Mucosa of gallbladder (tissue), 1 donor: ENCODE measurements at regions not wholly inside any gene's neighbourhood (a gene's known extent, or its start where the extent isn't known, plus 50 kb on each side); places are given as distances from the start of the nearest gene placed in this dataset.

Experiments
- DNase-seq: peaks from one replicate; pipeline ENCODE4 v3.0.0-alpha.2; 2020; ENCODE audit warnings: low spot score
- donor health status: DM: no; HTN: no; CAD: no.

DNA sequence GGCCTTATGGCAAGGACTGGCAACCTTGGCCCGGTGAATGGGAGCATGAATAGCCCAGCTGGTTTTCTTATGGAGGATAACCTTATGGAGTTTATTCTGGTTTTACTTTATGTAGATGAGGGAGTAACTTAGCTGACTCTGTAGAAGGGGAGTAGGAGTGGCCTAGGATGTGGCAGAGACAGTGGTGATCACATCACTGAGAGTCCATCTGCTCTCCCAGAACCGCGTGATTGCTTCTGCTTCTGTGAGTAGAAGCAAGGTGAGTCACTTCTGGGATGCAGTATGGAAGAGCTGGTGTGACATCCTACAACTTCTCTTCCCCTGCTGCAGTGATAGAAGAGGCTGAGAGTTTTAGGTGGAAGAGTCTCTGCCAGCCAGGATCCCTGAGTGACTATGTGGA lies 129.2 kb downstream of the RPS24 start:
- DNase-seq = no peak

DNA sequence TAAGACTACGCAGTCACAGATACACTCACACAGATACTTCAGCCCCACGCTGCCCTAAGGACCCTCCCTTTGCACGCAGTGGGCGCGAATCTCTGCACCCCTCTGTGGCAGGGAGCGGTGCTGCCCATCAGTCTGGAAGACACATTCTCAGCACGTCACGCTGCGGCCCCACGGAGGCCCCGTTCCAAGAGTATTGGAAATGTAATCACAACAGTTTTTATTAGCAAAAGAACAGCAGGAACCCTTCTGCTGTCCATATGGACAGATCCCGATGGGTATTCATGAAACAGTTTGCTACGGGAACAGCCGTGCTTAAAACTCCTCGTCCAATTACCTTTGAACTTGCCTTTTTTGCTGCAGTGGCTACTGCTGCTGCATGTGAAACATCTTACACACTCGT lies 131.0 kb downstream of the RPS24 start:
- no peak for DNase-seq

DNA sequence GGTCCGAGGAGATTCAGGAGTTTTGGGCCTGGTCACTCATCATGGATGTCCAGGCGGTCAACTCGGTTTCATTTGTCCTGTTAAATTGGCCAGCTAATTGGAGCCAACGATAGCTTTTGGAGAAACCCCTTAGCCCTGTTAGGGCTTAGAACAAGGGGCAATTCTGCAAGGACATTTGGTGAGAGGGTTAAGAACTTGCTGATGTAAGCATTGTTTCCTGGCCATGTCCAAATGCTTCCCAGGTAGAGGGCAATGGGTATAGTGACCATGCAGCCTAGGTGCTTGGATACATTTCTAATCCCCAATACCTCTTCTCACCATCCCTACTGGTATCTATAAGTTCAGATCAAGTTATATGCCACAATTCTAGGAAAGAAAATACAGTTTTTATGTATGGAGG lies 131.5 kb downstream of the RPS24 start:
- no peak for DNase-seq

DNA sequence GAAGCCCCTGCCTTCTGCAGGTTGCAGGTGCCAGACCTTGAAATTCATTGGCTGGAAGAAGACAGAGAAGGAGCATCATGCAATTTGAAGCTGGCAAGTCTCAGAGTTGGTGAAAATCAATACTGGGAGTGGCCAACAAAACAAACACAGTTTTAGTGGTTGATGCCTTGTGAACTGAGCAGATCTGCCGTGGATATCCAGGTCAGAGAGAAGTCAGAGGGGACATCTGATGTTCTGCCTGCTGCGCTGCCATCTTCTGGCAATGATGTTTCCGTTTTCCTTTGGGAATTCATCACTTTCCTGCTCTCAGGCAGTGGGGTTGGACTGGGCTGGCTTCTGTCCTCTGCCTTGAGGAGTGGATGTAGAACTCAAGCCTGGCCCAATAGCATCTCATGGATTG lies 132.0 kb downstream of the RPS24 start:
- DNase-seq = no peak

DNA sequence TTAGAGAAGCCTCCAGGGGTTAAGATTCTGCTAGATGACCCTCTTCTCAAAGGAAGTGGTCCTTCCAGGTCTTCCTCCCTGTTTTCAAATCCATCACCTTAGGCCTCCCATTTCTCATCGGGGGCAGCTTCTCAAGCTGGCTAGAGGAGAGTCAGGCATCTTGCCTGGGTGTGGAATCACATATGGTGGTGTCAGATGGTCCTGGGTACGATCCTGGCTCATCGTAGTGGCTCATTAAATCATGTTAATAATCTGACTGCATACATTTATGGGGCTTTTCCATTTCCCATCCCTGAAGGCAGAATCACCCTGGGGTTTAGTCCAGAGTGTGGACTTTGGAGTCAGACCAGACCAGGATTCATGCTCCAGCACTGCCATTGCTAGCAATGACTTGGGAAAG lies 132.6 kb downstream of the RPS24 start:
- DNase-seq = no peak

DNA sequence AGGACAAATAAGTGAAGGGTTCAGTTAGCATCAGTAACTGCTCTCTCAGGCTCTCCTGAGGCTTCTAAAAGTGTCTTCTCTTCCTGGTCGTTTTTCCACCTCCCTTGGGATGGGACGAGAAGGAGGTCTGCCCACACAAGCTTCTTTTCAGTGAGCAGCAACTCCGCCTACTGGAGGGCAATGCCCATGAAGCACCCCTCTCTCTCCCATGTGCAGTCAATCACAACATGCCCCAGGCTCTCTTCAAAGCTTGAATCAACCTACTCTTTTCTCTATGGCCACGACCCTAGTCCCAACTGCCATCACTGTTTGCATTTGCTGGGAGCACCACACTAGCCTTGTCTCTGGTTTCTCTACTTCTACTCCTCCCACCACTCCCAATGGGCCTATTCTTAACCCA lies 135.6 kb downstream of the RPS24 start:
- DNase-seq = no peak

DNA sequence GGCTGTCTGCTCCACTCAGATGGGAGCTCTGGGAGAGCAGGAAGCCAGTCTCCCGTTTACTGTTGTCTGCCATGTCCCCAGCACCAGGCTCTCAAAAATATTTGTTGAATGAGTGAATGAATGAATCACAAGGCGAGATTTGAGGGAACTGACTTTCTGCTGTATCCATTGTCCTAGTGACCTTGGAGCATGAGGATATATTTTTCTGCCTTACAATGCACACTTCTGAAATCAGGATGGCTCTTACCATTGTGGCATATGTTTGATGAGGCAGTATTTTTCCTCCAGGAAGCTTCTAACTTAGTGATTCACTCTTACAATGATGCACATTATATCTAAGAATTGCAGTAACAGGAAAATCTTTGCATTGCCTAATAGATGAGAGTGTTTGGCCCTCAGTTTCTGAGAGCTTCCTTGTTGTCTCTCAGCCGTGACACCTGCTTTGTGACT lies 136.4 kb downstream of the RPS24 start:
- no peak for DNase-seq

DNA sequence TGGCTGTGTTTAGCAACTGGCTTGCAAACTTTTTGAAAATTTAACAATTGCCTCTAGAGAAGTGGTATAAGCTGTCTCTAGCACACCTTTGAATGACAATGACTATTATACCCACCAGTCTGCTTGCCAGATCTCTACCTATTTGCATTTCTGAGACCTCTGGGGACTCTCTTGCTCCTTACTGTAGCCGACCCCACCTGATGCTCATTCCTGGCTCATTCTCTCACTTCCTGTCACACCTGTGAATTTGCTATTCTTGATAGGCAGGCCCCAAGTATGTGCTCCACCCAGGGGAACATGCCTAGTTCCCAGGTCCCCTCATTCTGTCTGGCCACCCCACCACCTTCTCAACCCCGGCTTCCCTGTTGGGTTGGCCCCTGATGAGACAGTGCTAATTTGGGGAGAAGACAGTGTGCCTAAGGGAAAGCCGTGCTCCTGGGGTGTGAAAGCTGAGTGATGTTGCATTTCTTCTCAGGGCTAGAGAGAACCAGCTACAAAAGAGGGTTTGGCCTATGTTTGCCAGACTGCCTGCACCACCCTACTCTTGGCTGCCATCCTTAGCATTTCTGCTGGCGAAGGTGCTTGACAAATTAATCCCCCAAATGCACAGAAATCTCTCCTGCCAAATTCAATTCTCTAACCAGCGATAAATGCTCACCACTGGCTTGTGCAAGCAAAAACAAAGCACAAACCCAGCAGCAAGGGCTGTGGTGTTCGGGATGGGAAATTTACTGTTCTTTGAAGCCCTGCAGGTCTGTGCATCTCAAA lies 138.2 kb downstream of the RPS24 start:
- DNase-seq = no peak

DNA sequence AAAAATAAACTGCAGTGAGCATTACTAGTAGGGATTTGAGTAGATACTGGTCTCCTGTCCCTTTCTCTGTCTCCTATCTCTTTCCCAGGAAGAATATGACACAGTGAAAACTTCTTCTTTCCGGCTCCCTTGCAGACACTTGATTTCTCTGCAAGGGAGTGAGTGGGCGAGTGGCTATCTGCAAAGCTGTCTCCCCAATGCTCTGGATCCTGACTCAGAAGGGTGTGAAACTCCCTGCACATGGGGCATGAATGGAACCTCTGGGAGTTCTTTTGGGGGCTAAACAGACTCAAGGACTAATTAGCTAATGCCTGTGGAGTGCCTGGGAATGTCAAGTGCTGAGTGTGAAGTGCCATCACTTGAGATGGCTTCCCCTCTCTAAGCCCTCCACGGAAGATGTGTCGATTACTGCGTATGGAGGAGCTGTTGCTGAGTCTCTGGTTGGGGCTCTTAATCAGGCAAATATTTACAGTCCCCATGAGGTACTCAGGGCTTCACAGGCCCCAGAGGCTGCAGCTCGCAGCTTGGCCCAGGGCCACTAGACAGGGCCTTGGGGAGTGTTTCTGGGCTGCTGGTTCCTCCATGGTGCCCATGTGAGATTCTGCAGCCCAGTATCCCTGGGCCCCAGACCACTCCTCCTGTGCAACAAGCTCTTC lies 139.8 kb downstream of the RPS24 start:
- DNase-seq = no peak

DNA sequence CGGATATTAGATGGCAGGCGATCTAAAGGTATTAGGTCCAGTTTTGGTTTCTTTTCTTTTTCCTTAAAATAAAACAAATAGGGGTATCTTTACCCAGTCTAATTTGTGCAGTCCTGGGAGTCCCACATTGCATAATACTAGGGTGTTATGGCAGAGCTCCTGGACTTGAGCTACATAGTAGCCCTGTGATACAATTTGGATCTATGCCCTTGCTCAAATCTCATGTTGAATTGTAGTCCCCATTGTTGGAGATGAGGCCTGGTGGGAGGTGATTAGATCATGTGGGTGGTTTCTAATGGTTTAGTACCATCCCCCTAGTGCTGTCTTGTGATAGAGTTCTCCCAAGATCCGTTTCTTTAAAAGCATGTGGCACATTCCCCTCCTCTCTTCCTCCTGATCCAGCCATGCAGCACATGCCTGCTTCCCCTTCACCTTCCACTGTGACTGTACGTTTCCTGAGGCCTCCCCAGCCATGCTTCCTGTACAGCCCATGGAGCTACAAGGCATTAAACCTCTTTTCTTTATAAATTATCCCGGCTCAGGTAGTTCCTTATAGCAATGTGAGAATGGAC lies 141.9 kb downstream of the RPS24 start:
- no peak for DNase-seq

DNA sequence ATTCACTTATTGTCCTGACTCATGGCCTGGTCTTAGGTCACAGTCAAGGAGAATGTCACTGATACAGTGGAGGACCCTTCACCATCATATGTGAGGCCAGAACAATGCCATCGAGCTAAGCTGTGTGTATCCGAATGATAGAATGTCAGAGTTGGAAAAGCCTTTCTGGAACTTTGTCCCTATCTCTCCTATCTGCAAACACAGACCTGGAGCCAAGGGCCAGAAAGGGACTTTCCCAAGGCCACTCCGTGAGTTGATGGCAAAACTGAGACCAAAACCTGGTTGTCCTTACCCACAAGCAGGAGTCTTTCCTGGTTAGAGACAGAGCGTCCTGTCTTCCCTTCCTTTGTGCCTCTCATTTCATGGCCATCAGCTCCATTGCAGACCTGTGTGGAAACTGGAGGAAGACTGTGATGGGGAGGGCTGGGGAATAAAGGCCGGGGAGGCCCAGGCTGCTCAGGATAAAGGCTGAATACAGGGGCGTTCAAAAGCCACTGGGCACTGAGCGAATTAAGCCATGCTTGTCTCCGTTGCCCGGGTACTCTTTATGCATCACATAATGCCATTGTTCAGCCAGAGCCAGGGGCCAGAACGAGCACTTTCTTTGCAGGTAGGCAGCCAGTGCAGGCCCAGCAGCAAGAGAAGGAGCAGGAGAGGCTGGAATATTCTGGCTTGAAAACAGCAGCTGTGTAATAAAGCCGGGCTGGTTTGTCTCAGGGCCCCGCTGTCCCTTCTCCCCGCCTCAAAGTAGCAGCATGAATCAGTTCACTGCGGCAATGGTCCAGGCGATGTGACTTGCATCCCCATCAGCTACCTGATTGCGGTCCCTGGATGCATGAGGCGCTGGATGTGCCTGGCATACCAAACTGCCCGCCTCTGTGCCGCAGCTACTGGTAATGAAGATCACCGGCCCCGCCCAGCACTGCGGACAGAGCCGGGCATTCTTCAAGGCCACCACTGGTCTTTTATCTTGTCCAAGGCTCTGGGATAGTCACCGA lies 143.0 kb downstream of the RPS24 start:
- DNase-seq = no peak

DNA sequence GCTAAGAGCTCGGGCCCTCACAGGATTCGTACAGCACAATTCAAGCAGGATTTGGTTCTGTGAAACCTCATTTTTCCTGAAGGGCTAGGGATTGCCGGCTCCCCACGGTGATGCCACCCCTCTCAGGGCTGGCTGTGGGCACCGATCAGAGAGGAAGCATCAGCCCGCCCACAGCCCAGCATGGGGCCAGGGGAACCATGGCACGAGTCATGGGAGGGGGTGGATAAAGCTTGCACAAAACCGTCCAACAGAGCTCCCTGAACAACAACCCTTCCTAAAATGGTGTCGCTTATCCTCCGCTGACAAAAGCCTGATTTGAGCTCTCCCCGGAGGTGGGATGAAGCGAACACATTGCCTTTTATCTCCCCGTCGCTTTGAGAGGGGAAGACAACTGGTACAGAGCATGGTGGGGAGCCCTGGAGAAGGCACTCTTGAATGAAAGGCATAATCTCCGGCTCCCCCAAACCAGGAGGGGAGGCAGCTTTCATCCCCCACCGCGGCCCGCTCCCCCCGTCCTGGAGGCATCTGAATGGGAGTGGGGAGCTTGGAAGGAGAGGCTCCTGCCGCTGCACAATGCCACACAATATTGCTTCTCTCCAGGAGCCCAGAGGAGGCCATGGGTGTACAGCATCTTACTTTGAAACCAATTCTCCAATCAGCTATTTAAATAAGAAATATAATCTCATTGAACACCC lies 144.0 kb downstream of the RPS24 start:
- no peak for DNase-seq

DNA sequence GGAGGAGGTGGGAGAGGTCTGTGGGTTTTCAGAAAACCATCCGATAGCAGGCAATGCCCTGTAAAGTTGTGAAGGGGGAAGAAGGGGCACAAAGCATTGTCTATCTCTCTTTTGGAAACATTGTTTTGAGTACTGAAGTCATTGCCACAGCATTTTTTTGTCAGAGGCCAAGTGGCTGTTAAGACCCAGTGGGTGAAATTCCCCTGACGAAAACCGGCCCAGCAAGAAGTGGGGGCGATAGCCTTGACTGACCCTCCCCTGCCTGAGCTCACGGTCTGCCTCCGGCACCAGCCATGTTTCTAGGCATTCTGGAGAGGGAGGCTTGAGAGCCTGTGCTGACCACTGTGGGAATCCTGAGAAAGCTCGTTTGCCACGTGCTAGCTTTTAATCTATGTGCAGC lies 144.7 kb downstream of the RPS24 start:
- DNase-seq = no peak

DNA sequence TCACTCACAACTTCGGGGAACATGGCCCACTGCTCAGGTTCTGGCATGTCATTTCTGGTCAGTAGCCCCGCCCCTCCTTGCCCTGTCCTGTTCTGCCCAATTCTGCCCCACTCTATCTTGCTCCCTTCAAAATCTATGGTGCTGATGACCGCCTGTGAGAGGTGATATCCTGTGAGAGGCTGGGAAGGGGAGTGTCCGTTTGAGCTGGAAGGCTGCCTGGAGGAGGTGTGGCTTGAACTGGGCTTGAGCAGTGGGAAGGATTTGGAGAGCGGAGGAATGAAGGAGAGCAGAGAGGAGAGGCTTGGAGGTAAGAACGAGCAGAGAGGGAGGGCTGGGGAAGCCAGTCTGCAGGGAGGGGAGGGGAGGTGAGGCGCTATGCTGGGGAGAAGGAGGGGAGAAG lies 145.3 kb downstream of the RPS24 start:
- DNase-seq = no peak

DNA sequence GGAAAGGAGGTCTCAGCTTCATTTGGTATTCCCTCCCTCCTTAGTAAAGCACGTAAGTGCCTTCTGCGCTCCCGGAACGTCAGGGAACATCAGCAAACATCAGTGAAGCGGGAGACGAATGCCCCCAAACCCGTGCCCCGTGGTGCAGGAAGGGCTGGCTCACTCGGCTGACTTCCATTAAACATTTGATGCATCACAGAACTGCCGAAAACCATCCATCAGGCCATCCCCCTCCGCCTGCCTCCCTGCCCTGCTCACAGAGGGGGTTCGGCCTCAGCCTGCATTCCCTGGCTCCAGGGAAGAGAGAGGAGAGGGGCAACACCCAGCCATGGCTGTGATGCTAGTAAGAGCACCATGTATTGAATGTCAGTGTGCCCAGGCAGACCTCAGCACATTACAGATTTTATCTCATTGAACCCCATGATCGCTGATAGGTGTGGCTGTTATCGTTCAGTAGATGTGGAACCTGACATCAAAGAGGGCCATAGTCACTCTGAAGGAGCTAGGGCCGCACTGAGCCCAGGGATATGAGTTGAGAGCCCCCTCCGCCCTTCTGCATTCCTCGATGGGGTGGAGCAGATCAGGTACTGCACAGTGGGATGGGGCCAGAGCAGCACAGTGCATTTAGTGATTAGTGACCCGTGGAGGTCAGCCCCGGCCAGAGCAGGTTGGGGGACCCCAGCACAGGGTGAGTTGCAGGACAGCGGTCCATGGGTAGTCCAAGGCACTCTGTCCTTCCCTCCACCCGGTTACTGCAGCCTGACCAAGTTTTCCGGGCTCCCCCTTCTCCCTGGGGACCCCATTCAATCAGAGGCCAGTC lies 146.4 kb downstream of the RPS24 start:
- no peak for DNase-seq

DNA sequence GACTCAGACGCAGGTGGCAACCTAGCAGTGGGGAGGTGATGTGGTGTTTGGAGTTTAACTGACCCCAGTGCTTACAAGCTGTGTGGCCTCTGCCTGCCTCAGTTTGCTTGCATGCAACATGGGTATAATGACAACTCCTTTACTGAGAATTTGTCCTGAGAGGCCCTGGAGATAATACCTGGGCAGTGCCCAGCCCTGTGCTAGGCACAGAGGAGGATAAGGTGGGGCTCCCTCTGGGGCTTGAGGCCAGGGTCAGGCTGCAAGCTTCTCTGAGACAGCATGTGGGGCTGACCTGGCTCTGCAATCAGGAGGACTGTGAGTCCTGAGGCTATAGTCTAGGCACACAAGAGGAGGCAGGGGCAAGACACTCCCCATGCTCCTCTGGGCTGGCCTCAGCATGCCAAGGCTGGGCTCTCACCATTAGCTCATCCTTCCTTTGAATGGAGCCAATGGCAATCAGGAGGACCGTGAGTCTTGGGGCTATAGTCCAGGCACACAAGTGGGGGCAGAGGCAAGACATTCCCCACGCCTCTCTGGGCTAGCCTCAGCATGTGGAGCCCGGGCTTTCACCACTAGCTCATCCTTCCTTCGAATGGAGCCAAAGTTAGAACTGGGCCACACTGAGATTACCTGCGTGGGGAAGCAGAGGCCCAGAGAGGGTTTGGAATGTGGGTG lies 147.9 kb downstream of the RPS24 start:
- DNase-seq = no peak

DNA sequence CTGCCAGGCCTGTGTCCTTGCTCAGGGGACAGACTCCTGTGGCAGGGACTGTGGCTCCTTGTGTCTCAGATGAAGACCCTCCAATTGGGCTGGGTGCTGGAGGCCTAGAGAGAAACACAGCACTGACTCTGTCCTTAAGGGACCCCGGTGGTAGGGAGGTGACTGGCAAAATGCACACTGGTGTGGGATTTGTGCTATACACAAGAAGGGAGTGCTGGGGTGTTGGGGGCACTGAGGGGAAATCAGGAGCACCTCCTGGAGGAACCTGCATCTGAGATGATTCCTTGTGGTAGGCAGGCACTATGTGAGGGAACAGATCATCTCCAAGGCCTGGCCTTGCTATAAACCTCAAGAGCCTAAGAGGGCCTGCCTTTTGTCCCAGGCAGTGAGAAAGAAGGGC lies 149.2 kb downstream of the RPS24 start:
- DNase-seq = no peak

DNA sequence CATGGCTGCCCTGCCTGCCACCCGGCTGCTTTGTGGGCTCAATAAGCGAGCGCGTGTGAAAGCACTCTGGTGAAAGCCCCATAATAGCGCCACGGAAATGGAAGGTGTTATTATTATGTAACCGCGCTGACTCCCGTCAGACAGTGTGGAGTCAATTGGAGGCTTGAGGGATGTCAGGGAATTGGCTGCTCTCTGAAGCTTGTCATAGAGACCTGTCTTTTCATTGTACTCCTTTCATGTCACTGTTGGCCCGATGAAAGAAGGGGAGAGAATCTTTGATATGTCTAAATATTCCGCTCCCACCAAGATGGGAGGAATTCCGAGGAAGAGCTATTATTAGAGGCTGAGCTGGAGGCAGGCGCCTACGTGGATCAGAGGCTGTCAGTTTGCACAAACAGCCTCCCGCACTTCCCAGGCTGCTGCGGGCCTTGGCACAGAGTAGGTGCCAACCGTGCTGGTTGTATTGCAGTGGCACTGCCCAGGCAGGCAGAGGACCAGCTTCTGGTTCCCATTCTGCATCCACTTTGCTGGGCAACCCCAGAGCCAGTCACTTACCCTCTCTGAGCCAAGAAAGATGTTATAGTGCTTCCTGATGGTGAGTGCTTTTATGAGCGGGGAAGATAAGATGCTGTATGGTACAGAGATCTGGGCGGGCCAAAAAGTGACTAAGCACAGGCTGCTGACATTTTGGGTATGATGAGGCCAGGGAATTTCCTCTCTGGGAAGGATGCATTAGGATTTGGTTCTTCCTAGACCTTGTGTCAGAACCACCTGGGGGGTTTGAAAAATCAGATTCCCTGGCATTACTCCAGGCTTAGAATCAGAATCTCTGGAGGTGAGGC lies 151.4 kb downstream of the RPS24 start:
- DNase-seq = no peak

DNA sequence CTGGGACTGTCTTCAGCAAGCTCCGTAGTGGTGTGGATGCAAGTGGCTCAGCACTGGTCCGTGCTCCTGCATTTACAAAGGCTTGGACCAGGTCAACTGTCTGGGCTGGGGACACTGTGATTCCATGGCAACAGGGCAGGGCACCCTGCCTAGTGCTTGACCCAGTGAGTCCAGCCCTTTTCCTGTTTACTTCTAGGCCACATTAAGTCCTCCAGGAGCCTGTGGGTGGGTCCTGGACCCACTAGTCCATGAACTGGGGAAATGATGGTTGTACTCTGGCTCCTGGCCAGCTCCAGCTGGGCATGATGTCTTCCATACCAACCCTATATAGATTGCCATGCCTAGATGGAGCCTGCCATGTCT lies 152.0 kb downstream of the RPS24 start:
- no peak for DNase-seq
